Skeletal muscle cell (primary cell): ENCODE measurements at regions not wholly inside any gene's neighbourhood (a gene's known extent, or its start where the extent isn't known, plus 50 kb on each side); places are given as distances from the start of the nearest gene placed in this dataset.
A peak's percentile ranks its signal among the peaks of the same experiment; 100 is the strongest.

ENCODE experiments used
- DNase-seq: peaks from one replicate; pipeline ENCODE4 v3.0.0-alpha.2; 2010; ENCODE audit warnings: low read depth
- H3K4me3 ChIP-seq: 2 replicates; pipeline ENCODE4 v1.5.1; 2011; ENCODE audit warnings: low read depth, mild to moderate bottlenecking, control low read depth, low read length, moderate library complexity

DNA sequence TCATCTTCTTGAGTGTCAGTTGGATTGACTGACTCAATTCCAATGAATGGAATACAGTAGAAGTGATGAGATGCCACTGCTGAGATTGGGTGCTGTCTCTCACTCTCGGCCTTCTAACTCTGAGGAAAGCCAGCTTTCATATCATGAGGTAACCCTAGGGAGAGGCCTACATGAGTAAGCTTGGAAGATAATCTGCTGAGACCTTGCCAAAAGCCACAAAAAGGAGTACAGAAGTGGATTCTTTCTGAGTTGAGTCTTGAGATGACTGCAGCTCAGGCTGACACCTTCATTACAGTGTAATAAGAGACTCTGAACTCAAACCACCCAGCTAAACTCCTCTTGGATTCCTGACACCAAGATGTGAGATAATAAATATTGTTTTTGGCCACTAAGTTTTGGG lies 537.4 kb upstream of the MAGEB18 start:
- H3K4me3 ChIP-seq: no peak overlapping the region
- DNase-seq: peak; percentile 41

DNA sequence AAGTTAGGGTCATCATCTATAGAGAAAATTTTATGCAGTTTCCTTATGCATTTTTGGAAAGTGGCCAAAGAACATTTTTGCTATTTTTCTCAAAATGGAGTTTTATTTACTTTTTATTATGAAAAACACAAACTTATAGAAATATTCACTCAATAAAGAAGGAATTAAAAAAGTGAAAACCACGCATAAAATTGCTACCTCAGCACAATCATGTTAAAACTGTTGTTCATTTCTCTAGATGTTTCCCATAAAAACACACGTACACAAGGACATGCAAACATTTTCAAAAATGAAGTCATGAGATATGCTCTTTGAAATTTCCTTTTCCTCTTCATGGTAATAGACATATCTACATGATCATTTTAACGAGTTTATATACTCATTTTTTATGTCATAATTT lies 536.8 kb upstream of the MAGEB18 start:
- H3K4me3 ChIP-seq: no peak overlapping the region
- DNase-seq: no peak

DNA sequence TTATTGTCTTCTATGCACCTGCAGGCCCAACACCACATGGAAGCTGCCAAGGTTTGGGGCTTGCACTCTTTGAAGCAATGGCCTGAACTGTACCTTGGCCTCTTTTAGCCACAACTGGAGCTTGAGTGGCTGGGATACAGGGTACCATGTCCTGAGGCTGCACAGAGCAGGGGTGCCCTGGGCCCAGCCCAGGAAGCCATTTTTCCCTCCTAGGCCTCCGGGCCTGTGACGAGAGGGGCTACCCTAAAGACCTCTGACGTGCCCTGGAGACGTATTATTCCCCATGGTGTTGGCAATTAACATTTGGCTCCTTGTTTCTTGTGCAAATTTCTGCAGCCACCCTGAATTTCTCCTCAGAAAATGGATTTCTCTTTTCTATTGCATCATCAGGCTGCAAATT lies 519.9 kb upstream of the MAGEB18 start:
- no peak overlapping the region for H3K4me3 ChIP-seq
- DNase-seq: no peak

DNA sequence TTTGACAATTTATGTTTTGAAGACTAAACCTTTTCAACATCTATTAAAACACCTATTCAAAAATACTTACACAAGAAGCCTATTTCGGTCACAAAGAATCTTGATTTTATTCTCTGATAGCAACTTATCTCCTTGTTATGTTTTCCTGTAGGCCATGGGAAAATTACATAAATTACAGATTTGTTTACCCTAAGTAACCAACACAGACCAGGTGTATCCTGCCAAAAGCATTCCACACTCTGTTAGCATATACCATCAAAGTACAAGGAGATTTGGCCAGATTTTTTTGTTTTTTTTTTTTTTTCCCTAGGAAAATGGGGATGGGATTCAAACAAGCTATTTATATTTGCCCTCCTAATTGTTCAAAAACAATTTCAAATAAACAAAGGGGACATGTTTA lies 497.9 kb upstream of the MAGEB18 start:
- no peak overlapping the region for H3K4me3 ChIP-seq
- no peak for DNase-seq

DNA sequence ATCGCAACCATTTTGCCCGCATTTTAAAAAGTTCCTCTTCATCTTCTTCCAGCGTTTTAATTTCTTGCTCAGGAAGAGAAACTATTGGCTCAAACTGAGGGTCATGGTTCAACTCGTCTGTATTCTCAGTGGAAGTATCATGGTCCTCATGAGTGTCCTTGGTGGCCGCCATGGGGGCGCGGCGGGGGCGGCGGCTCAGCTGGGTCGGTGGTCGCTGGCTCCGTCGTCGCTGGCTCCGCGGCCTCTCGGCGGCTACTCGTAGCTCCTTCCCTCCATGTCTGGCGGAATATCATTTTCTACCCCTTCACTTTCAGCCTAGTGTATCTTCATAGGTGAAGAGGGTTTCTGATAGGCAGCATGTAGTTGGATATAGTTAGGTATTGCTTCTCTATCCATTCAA lies 492.0 kb upstream of the MAGEB18 start:
- DNase-seq: no peak
- H3K4me3 ChIP-seq: no peak overlapping the region

DNA sequence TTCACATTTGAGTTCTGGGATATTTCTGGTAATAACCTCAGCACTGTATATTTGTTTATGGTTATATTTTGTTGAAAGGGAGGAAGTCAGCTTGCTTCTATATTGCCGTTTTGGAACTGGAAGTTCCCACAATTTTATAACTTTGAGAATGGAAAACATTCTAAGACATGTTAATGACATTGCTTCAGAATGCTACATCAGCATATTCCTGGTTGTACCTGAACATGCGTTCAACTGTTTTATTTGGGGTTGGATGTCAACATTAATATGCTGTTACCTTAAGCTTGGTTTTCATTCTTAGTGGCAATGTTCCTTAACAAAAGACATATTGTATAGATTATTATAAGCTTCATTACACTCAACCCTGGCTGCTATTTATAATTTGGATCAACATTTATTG lies 489.4 kb upstream of the MAGEB18 start:
- no peak for DNase-seq
- no peak overlapping the region for H3K4me3 ChIP-seq

DNA sequence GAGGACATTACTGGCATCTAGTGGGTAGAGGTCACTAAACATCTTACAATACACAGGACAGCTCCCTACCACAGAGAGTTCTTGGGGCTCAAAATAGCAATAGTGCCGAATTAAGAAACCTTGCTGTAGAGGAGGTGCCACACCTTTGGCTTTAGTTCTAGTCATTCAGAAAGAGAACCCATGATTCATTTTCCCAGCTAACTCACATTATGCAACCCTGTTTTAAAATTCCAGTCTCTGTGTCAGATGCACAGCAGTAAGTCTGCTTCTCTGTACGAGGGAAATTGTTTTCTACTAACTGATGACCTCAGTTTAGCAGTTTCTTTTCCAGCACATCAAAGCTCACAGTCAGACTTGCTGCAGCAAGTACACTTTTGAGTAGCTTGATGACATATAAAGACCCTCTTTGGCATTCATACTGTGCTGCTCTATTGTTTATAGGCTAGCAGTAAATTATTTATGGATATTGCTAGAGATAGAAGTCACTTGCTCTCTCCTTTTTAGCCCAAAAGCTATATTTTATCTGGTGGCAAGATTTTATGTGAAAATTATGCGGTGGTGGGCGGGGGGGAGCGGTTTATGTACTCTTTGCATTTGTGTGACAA lies 487.8 kb upstream of the MAGEB18 start:
- H3K4me3 ChIP-seq: no peak overlapping the region
- no peak for DNase-seq

DNA sequence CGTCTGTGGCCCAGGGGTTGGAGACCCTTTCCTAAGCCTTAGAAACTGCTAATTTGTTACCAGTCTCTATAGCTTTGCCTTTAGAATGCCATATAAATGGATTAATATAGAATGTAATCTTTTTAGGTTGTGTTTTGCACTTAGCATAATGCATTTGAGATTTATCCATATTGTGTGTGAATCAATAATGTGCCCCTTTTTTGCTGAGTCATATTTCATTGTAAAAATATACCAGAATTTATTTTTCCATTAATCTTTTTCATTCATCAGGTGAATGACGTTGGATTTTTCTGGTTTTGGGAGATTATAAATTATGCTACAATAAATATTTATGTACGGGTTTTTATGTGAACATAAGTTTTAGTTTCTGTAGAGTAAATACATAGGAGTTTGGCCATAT lies 478.8 kb upstream of the MAGEB18 start:
- no peak for DNase-seq
- no peak overlapping the region for H3K4me3 ChIP-seq

DNA sequence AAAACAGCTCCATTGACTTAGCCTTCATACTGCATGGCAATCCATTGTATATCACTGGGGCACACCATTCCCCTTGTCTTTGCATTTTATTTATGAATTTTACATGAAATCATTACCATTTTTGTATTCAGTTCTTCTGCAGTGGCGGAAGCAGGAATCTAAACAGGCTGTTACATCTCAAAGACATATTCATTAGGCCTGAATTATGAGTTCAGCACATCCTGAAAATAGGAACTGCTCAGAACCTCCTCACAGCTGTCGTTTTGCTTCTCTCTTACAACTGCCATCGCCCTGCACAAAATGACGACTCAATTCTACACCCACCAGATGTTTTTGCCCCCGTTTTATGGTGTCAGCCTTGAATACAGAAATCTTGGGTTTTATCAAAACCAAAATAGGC lies 474.4 kb upstream of the MAGEB18 start:
- DNase-seq: no peak
- no peak overlapping the region for H3K4me3 ChIP-seq

DNA sequence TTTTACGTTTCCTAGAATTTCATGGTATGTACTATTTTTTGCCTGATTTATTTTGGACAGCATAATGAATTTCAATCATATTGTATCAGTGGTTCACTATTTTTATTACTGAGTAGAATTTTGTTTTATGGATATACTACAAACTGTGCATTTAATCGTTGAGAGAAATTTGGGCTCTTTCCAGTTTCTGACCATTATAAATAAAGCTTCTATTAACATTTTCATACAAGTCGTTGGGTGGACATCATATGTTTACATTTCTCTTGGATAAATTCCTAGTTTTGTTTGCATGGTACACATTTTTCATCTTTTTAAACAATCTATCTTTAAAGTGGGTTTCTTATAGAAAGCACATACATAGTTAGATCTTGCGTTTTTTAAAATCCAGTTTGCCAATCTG lies 472.7 kb upstream of the MAGEB18 start:
- no peak overlapping the region for H3K4me3 ChIP-seq
- DNase-seq: no peak

DNA sequence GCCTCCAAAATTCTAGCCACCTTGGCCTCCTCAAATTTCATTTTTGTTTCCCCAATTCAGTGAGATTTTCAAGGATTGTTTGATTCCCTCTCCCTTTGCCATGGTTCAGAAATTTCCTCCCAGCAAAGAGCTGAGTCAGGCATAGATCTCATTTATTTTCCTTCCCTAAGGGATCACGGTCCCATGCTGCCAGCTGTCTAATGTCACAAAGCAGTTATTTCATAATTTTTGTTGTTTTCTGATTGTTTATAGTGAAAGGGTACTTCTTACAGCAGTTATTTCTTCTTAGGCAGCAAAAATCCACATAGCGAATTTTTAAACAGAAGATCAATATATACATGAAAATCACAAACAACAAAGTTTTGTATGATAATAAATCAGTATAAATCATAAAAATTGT lies 470.5 kb upstream of the MAGEB18 start:
- DNase-seq: no peak
- no peak overlapping the region for H3K4me3 ChIP-seq

DNA sequence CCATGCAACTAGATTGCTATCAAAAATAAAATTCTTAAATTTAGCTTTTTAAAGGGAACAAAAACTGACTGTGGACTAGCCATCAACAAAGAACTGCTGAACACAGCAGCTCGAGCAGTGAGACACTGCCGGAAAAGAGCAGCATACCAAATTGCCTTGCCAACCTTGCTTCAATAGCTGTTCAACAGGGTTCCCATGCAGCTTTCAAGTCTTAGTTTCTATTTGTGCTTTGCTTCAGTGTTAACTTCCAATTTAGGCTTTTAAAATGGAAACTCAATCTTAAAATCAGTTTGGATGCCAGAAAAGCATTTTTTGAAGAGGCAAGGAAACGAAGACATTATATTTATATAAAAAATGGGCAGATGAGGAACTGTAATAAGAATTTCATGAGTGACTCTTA lies 463.4 kb upstream of the MAGEB18 start:
- no peak for DNase-seq
- H3K4me3 ChIP-seq: no peak overlapping the region

DNA sequence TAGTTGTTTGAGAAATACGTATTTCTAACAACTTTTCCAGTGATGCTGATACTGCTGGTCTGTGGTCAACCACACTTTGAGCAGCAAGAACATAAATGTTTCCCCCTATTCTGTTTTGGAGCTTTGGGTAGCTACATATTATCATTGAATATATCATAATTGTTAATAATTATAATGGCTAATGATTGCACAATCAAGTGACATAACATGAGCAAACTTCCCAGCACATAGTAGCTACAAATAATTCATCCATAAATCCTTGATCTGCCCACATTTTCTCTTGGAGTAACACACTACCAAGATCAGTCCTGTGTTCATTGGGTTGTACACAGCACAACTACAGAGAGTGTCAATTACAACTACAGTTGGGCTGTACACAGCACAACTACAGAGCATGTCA lies 436.3 kb upstream of the MAGEB18 start:
- no peak overlapping the region for H3K4me3 ChIP-seq

DNA sequence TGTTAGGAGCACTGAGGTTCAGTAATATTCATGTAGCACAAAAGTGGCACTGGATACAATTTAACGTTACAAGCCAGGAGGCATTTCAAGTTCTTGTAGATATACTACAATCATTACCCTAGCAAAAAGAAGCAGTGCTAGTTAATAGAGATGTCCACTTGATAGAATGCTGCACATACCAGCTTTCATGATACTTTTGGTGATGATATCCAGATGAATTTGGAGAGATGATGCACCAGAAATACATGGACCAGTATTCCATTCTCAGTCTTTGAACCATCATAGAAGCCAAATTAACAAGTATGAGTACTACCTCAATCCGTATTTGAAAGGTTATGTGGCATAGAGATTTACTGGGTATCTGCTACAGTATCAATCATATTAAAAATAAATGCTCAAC lies 421.0 kb upstream of the MAGEB18 start:
- no peak for DNase-seq

More for the DNA sequence above, 436.3 kb upstream of the MAGEB18 start:
- DNase-seq: no peak

DNA sequence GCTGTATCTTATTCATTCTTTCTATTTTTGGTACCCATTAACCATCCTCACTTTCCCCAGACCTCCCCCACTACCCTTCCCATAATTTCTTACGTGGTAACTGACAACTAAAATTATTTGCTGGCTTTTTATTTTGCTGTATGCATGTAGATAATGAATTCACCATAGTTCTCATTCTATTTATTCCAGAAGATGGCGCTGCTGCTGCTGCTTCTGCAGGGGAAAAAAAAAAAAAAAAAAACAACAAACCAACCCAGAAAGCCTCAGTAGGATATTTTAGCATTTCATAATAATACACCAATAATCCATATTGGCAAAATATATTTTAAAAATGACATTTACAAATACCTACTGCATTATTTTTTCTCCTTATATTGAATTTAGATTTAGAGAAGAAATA lies 416.6 kb upstream of the MAGEB18 start:
- no peak overlapping the region for H3K4me3 ChIP-seq
- DNase-seq: no peak

More for the DNA sequence above, 421.0 kb upstream of the MAGEB18 start:
- H3K4me3 ChIP-seq: no peak overlapping the region

DNA sequence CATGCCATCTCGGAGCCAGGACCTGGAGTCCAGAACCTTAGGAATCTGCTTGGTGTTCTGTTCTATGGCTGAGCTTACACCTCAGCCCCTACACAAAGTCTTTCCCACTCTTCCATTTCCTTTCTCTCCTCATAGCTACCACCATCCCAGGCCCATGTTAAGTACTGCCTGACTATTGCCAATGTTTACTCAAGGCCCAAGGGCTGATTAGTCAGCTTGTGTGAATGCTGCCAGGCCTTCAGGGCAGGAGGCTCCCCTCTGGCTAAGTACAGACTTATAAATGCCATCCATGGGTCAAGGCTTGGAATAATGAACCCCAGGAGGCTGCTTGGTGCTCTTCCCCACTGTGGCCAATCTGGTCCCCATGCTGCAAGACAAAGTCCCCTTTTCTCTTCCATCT lies 411.6 kb upstream of the MAGEB18 start:
- DNase-seq: peak; percentile 13
- no peak overlapping the region for H3K4me3 ChIP-seq

DNA sequence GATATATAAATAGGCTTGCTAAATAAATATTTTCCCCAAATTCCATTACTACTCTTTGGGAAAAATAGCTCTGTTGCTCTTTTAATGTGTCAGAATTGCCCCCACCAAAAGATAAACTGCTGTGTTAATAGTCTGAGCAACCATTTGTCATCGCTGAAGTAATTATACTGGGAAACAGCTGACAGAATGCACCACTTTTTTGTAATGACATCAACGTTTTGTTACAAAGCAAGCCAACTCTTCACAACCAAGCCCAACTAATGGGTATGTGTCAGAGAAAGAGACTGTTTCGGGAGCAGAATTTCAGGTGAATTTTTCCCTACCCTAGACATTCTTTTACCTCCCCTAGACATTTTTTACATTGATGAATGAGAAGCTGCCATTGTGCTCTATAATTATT lies 405.0 kb upstream of the MAGEB18 start:
- DNase-seq: no peak

DNA sequence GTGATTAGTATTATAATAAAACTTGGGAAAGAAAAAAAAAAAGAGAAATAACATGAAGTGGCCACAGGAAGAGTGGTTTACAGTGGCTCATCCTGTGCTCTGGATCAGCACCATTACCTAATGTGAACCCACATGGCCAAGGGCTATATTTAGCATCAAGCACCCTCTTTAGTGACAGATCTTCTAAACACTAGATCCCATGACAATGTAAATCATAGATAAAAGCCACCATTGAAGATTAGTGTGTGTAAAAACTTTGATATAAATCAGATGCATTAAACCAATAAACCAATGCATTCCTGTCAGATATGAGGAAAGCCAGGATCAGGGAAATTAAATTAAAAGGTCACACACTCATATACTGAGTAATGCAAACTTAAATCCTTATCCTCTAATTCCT lies 400.6 kb upstream of the MAGEB18 start:
- no peak overlapping the region for H3K4me3 ChIP-seq
- no peak for DNase-seq

More for the DNA sequence above, 405.0 kb upstream of the MAGEB18 start:
- H3K4me3 ChIP-seq: no peak overlapping the region

DNA sequence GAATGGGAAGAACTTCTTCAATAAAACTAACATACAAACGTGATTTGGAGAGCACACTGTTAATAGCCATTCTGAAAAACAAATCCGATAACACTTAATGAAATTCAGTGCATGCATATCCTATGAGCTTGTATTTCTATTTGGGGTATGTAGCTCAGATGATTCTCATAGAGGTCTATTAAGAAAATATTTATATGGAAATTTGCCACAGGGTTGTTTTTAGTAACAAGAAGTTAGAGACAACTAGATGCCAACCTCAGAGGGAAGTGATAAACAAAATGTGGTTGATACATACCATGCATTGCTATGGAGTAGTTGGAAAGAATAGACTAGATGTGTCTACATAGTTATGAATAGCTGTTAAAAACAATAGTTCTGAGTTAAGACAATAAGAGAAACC lies 395.8 kb upstream of the MAGEB18 start:
- no peak for DNase-seq
- H3K4me3 ChIP-seq: no peak overlapping the region

DNA sequence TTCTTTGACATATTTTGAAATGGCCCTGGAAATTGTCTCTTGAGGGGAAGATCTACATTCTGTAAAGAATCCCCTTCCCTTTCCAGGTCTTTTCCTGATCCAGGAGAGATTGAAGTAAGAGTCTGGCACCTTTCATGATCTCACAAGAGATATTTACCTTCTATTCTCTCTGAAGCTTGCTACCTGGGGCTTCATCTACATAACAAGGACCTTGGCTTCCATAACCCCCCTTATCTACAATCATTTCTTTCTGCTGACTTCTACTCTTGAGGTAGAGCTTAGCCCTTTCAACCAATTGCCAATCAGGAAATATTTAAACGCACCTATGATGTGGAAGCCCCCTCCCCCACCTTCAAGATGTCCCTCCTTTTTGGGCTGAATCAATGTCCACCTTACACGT lies 383.7 kb upstream of the MAGEB18 start:
- DNase-seq: no peak
- H3K4me3 ChIP-seq: no peak overlapping the region

DNA sequence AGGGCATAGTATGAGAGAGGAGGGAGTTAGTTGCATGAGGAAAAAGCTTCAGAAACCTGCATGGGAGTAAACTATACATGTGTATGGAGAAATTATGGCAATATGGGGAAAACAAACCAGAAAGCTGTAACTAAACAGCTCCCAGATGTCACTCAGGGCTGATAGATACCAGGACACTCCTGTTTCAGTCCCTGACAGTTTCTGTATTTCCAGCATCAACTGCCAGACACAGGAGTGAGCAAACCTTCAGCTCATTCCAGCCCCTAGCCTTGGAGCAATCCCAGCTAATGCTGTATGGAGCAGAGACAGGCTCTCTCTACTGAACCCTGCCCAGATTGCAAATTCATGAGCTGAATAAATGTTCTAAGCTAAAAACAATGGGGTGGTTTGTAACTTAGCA lies 382.9 kb upstream of the MAGEB18 start:
- no peak for DNase-seq
- no peak overlapping the region for H3K4me3 ChIP-seq

DNA sequence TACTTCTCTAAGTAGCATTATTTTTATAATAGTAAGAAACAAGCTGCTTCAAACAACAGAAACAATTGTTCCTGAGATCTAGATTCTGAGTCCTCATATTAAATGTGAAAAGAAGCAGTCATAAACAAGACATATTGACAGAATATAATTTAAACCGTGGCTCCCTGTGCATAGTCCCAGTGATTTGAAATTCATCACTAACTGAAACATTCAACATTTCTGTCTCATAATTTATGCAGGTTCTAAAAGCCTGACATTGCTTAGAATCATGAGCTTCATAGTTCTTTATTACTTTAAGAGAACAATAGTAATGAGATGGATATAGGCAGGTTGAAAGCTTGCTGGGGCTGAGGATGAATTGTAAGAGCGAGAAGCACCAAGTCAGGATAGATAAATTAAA lies 375.5 kb upstream of the MAGEB18 start:
- DNase-seq: no peak
- H3K4me3 ChIP-seq: no peak overlapping the region
